A549 (cell line): ENCODE measurements at regions not wholly inside any gene's neighbourhood (a gene's known extent, or its start where the extent isn't known, plus 50 kb on each side); places are given as distances from the start of the nearest gene placed in this dataset.

Experiments used
- FOSL2 ChIP-seq, 2 experiments: fragments of 450-650 bp in 1 of 2; fragments of >200 bp in 1 of 2; sonication (Bioruptor Twin) in 1 of 2; formaldehyde crosslinking; IDR thresholded peaks; 2 replicates each; pipeline versions ENCODE4 v1.5.0 to v1.6.1; 2016 to 2020; ENCODE audit warnings: mild to moderate bottlenecking in 1 of 2, moderate library complexity in 1 of 2
- NR3C1 ChIP-seq: fragments of >200 bp; sonication (Bioruptor Twin); formaldehyde crosslinking; IDR thresholded peaks from 3 replicates; pipeline ENCODE4 v1.6.1; 2017
- POLR2A ChIP-seq: IDR thresholded peaks from 2 replicates; pipeline ENCODE4 v1.6.1; 2012; ENCODE audit warnings: mild to moderate bottlenecking, low read length
- RAD21 ChIP-seq, 2 experiments: fragments of >200 bp in 1 of 2; sonication (Bioruptor Twin) in 1 of 2; formaldehyde crosslinking in 1 of 2; IDR thresholded peaks in 1 of 2; conservative IDR thresholded peaks in 1 of 2; 2 replicates in 1 of 2; 3 replicates in 1 of 2; pipeline ENCODE4 v1.6.1; 2012 to 2018; ENCODE audit warnings: inconsistent platforms in 1 of 2
- TF ChIP-seq, protein P1 (sequence below): fragments of >200 bp; sonication (Bioruptor Twin); formaldehyde crosslinking; IDR thresholded peaks from 3 replicates; pipeline ENCODE4 v1.5.1; 2016
- TF ChIP-seq, protein P2 (sequence below): fragments of 250-450 bp; sonication (Bioruptor Pico); IDR thresholded peaks from 2 replicates; pipeline ENCODE4 v1.5.0; 2021; ENCODE audit warnings: mild to moderate bottlenecking, moderate library complexity, borderline replicate concordance

GRCh38 chr4:66899422-66900065 is 645.8 kb downstream of the CENPC start:
- TF ChIP-seq, protein P1, sequence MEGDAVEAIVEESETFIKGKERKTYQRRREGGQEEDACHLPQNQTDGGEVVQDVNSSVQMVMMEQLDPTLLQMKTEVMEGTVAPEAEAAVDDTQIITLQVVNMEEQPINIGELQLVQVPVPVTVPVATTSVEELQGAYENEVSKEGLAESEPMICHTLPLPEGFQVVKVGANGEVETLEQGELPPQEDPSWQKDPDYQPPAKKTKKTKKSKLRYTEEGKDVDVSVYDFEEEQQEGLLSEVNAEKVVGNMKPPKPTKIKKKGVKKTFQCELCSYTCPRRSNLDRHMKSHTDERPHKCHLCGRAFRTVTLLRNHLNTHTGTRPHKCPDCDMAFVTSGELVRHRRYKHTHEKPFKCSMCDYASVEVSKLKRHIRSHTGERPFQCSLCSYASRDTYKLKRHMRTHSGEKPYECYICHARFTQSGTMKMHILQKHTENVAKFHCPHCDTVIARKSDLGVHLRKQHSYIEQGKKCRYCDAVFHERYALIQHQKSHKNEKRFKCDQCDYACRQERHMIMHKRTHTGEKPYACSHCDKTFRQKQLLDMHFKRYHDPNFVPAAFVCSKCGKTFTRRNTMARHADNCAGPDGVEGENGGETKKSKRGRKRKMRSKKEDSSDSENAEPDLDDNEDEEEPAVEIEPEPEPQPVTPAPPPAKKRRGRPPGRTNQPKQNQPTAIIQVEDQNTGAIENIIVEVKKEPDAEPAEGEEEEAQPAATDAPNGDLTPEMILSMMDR = no peak
- TF ChIP-seq FOSL2 (IDR thresholded peaks at IDR 0.05) = no peak
- no peak for TF ChIP-seq FOSL2 (CRISPR knock-in tag; IDR thresholded peaks at IDR 0.05)
- TF ChIP-seq RAD21 (conservative IDR thresholded peaks at IDR 0.05 in 1 of 2, IDR thresholded peaks at IDR 0.05 in 1 of 2) = no peak
- TF ChIP-seq NR3C1 = no peak
- TF ChIP-seq, protein P2, sequence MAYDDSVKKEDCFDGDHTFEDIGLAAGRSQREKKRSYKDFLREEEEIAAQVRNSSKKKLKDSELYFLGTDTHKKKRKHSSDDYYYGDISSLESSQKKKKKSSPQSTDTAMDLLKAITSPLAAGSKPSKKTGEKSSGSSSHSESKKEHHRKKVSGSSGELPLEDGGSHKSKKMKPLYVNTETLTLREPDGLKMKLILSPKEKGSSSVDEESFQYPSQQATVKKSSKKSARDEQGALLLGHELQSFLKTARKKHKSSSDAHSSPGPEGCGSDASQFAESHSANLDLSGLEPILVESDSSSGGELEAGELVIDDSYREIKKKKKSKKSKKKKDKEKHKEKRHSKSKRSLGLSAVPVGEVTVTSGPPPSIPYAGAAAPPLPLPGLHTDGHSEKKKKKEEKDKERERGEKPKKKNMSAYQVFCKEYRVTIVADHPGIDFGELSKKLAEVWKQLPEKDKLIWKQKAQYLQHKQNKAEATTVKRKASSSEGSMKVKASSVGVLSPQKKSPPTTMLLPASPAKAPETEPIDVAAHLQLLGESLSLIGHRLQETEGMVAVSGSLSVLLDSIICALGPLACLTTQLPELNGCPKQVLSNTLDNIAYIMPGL (CRISPR knock-in tag) = no peak
- no peak for TF ChIP-seq POLR2A
